CD14-positive monocyte (primary cell): ENCODE measurements at regions not wholly inside any gene's neighbourhood (a gene's known extent, or its start where the extent isn't known, plus 50 kb on each side); places are given as distances from the start of the nearest gene placed in this dataset.

ENCODE experiments used
- DNase-seq, 3 donors: peaks; one replicate each; pipeline ENCODE4 v3.0.0-alpha.2; 2011 to 2022
- H2AFZ ChIP-seq: 2 replicates; pipeline ENCODE4 v1.6.0; 2012; ENCODE audit warnings: mild to moderate bottlenecking, low read depth, low read length, inconsistent platforms; ENCODE audit not compliant: insufficient read depth, poor library complexity, severe bottlenecking
- H3K27ac ChIP-seq, 2 donors: 1 replicate in 1 of 2; 2 replicates in 1 of 2; pipeline ENCODE4 v1.5.1; 2012 to 2013; ENCODE audit warnings: low read length in 2 of 2, control low read depth in 1 of 2, inconsistent platforms in 1 of 2, low read depth in 1 of 2, mild to moderate bottlenecking in 1 of 2
- H3K27me3 ChIP-seq, 2 donors: one replicate each; pipeline versions ENCODE4 v1.6.0 to v1.6.1; 2011 to 2013; ENCODE audit warnings: low read length in 2 of 2; ENCODE audit not compliant: control insufficient read depth in 2 of 2, insufficient read depth in 2 of 2
- H3K36me3 ChIP-seq, 2 donors: replicated peaks in 1 of 2; 1 replicate in 1 of 2; 2 replicates in 1 of 2; pipeline versions ENCODE4 v1.5.1 to v1.6.1; 2012 to 2013; ENCODE audit warnings: low read length in 2 of 2, control low read depth in 1 of 2, inconsistent platforms in 1 of 2, mild to moderate bottlenecking in 1 of 2; ENCODE audit not compliant: insufficient read depth in 2 of 2, control insufficient read depth in 1 of 2
- H3K4me1 ChIP-seq, 2 donors: 1 replicate in 1 of 2; 2 replicates in 1 of 2; pipeline versions ENCODE4 v1.5.1 to v1.6.1; 2012 to 2013; ENCODE audit warnings: low read length in 2 of 2, control low read depth in 1 of 2, inconsistent platforms in 1 of 2, mild to moderate bottlenecking in 1 of 2, moderate library complexity in 1 of 2; ENCODE audit not compliant: insufficient read depth in 2 of 2, control insufficient read depth in 1 of 2
- H3K4me2 ChIP-seq: replicated peaks from 2 replicates; pipeline ENCODE3; 2012; ENCODE audit warnings: low read length, moderate library complexity, mild to moderate bottlenecking; ENCODE audit not compliant: poor library complexity, severe bottlenecking; ENCODE audit errors: extremely low read depth
- H3K4me3 ChIP-seq, 3 experiments: fragments of 200-600 bp in 1 of 3; sonication (generic) in 1 of 3; replicated peaks in 1 of 3; 1 replicate in 2 of 3; 2 replicates in 1 of 3; pipeline ENCODE4 v1.5.1; 2011 to 2013; ENCODE audit warnings: low read length in 3 of 3, mild to moderate bottlenecking in 3 of 3, control low read depth in 2 of 3, low read depth in 2 of 3, inconsistent platforms in 1 of 3, moderate library complexity in 1 of 3
- H3K79me2 ChIP-seq: 2 replicates; pipeline ENCODE4 v1.6.0; 2012; ENCODE audit warnings: mild to moderate bottlenecking, control low read depth, inconsistent platforms, low read length, moderate library complexity; ENCODE audit not compliant: insufficient read depth
- H3K9ac ChIP-seq: 2 replicates; pipeline ENCODE4 v1.6.0; 2017; ENCODE audit warnings: low read length, mild to moderate bottlenecking; ENCODE audit not compliant: insufficient read depth, poor library complexity, severe bottlenecking
- H3K9me3 ChIP-seq, 2 donors: replicated peaks in 1 of 2; 1 replicate in 1 of 2; 2 replicates in 1 of 2; pipeline versions ENCODE4 v1.5.1 to v1.6.1; 2012 to 2013; ENCODE audit warnings: low read length in 2 of 2, control low read depth in 1 of 2; ENCODE audit not compliant: control insufficient read depth in 1 of 2, insufficient read depth in 1 of 2
- H4K20me1 ChIP-seq: 2 replicates; pipeline ENCODE4 v1.6.0; 2012; ENCODE audit warnings: mild to moderate bottlenecking, low read length, control low read depth, moderate library complexity; ENCODE audit not compliant: insufficient read depth
- H3K27ac Mint-ChIP-seq, 7 donors: one replicate each; pipeline ENCODE4 v1.8.0; 2020; ENCODE audit warnings: mild to moderate bottlenecking in 7 of 7, mixed read lengths in 7 of 7, moderate library complexity in 6 of 7, inconsistent platforms in 2 of 7
- H3K27me3 Mint-ChIP-seq, 3 donors: one replicate each; pipeline ENCODE4 v1.8.0; 2021 to 2022; ENCODE audit warnings: low read depth in 3 of 3, mild to moderate bottlenecking in 3 of 3, mixed read lengths in 3 of 3, moderate library complexity in 3 of 3, inconsistent platforms in 1 of 3
- H3K36me3 Mint-ChIP-seq, 2 donors: one replicate each; pipeline ENCODE4 v1.8.0; 2020; ENCODE audit warnings: mixed read lengths in 2 of 2, inconsistent platforms in 1 of 2, mild to moderate bottlenecking in 1 of 2
- H3K4me1 Mint-ChIP-seq: one replicate; pipeline ENCODE4 v1.8.0; 2020; ENCODE audit warnings: mild to moderate bottlenecking, mixed read lengths
- H3K4me3 Mint-ChIP-seq, 2 donors: one replicate each; pipeline ENCODE4 v1.8.0; 2020; ENCODE audit warnings: mild to moderate bottlenecking in 2 of 2, mixed read lengths in 2 of 2, moderate library complexity in 1 of 2
- H3K9me3 Mint-ChIP-seq, 7 donors: one replicate each; pipeline ENCODE4 v1.8.0; 2020 to 2022; ENCODE audit warnings: mixed read lengths in 7 of 7, mild to moderate bottlenecking in 6 of 7, moderate library complexity in 6 of 7, inconsistent platforms in 2 of 7
- CTCF ChIP-seq: fragments of 200-600 bp; IDR thresholded peaks from one replicate; pipeline ENCODE4 v1.8.0; 2022; ENCODE audit warnings: antibody characterized with exemption, mild to moderate bottlenecking
- whole genome bisulfite sequencing: methylation state at CpG from one replicate; pipeline ENCODE4 v1.1.5; 2013; ENCODE audit warnings: missing lambda C conversion rate; ENCODE audit not compliant: insufficient coverage; 5-methylcytosine and 5-hydroxymethylcytosine counted together
- intact Hi-C, 2 donors: fragments of 100-400 bp; cut with micrococcal nuclease; formaldehyde crosslinking; loops; one replicate each; pipeline versions ENCODE4 v1.15.0 to v1.15.1; 2023

GRCh38 chr12:89775986-89776365 lies 67.3 kb upstream of the ATP2B1 start:
- Mint-ChIP-seq H3K4me3 (no peak overlapping the region), H3K4me1 (peaks cover 8% of the 10 kb centered on the region), H3K27me3 (peaks cover 0 to 3% (median 1%) of the 10 kb centered on the region in 3 donors), H3K36me3 (peaks cover 0 to 8% of the 10 kb centered on the region in 2 donors), H3K27ac (no peak overlapping the region), H3K9me3 (peaks cover 4 to 14% (median 8%) of the 10 kb centered on the region in 7 donors)
- no peak for DNase-seq
- no peak for TF ChIP-seq CTCF
- 100% methylated on average over 2 of the region's 3 CpGs for WGBS
- no peak overlapping the region for H2AFZ ChIP-seq
- no peak overlapping the region for H3K4me2 ChIP-seq
- no peak overlapping the region for H3K27ac ChIP-seq
- peaks cover 0 to 4% of the 10 kb centered on the region in 2 donors for H3K9me3 ChIP-seq
- intact Hi-C loops: no loop called here
- H4K20me1 ChIP-seq: no peaks in the 10 kb centered on the region
- no peak overlapping the region for H3K9ac ChIP-seq
- no peaks in the 10 kb centered on the region for H3K27me3 ChIP-seq
- peaks cover 5% of the 10 kb centered on the region in 2 donors for H3K4me1 ChIP-seq
- H3K36me3 ChIP-seq: no peaks in the 10 kb centered on the region
- no peak overlapping the region for H3K4me3 ChIP-seq
- H3K79me2 ChIP-seq: no peaks in the 10 kb centered on the region

GRCh38 chr12:89775063-89775985 lies 66.7 kb upstream of the ATP2B1 start:
- Mint-ChIP-seq H3K9me3 (peaks cover 4 to 14% (median 8%) of the 10 kb centered on the region in 7 donors), H3K4me3 (no peak overlapping the region), H3K27ac (no peak overlapping the region), H3K4me1 (peaks cover 5% of the 10 kb centered on the region), H3K27me3 (peaks cover 0 to 3% (median 1%) of the 10 kb centered on the region in 3 donors), H3K36me3 (peaks cover 2 to 8% of the 10 kb centered on the region in 2 donors)
- peaks cover 0 to 4% of the 10 kb centered on the region in 2 donors for H3K9me3 ChIP-seq
- H2AFZ ChIP-seq: no peak overlapping the region
- H3K27ac ChIP-seq: no peak overlapping the region
- no peak overlapping the region for H3K9ac ChIP-seq
- DNase-seq: no peak
- no peak overlapping the region for H3K4me2 ChIP-seq
- H3K4me1 ChIP-seq: no peaks in the 10 kb centered on the region
- intact Hi-C loops: no loop called here
- no peaks in the 10 kb centered on the region for H3K79me2 ChIP-seq
- H4K20me1 ChIP-seq: no peaks in the 10 kb centered on the region
- 100% methylated on average over 1 of the region's 6 CpGs for WGBS
- H3K36me3 ChIP-seq: no peaks in the 10 kb centered on the region
- H3K4me3 ChIP-seq: no peak overlapping the region
- TF ChIP-seq CTCF: no peak
- H3K27me3 ChIP-seq: no peaks in the 10 kb centered on the region
